ENCODE measurements at regions not wholly inside any gene's neighbourhood (a gene's known extent, or its start where the extent isn't known, plus 50 kb on each side); places are given as distances from the start of the nearest gene placed in this dataset.

DNA sequence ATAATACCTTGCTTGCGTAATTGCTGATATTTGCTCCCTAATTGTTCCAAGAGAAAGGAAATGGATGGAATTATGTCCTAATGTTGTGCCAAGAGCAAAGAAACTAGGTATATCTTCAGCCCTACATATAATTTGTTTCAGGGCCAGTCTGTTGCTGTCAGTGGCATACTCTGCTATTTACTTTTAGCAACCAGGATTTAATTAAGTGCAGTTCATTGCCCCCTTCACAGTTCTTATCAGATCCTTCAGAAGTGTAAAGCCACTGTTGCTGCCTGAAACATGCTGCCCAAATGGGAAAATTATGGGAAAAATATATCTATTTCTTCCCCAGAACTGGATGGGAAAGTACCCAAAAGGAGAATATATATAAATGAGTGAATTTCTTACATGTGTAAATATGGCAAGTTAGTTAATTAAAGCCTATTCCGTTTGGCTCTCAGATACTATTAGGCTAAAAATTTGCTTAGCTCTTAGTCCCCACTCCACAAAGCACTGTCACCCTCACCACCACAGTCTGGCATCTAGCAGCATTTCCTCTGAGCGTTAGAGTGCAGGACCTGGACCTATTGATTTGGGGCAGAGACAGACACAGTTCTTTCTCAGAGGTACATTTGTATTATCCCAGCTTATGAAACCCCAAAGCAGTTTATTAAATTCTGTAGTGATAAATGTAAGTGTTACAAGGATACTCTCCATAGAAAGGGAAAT lies 72.8 kb upstream of the DTNA start:
- no peak for DNase-seq (ENCODE audit: low read depth in 2 of 2)

DNA sequence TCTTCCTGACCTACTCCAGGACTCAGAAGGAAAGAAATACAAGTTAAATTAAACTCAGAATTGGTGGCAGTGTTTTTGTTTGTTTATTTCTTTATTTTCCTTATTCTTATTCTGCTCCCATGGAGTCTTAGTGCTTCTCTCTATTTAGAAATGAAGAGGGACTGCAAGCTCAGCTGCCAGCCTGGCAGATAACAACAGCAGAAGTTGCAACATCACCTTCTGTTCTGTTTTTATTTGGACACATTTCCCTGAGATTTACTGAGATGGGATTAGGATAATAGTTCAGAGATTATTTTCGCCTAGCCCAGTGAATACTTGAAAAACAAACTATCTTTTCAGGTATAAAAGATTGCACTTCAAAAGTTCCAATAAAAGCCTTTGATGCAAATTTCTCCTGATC lies 70.4 kb upstream of the DTNA start:
- no peak for DNase-seq (ENCODE audit: low read depth in 2 of 2)

DNA sequence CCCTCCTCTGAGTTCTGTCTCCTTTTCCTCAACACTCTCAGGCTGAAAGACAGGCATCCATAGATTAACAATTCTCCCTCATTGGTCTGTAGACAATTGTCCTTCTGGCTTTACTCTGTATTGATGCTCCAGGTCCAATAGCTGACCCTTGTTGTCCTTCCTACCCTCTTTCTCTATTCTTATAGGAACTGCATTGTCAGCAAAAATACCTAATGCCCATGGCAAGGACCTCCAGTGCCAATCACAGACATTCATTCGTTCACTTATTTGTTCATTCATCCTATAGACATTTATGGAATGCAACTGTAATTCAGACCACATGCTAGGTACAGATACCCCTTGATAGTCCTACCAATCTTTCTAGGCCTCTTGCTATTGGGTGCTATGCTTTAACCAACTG lies 69.8 kb upstream of the DTNA start:
- DNase-seq (ENCODE audit: low read depth in 2 of 2), result no peak

DNA sequence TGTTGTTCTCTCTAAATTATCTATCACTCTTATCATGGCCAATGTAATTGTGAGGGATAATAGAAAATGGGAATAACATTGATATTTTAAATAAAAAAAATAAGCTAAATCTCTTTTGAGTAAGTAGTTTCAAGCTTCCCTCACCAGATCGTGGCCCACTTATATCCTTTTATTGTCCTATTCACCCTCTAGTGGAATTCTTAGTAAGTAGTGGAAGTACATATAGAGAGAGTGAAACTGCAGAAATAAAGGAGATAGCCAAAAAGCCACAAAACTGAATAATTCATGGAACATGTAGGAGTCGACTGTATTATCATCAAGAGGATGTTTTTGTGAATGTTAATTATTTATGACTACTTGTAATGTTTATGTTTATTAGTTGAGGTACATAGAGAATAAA lies 66.1 kb upstream of the DTNA start:
- DNase-seq (ENCODE audit: low read depth in 2 of 2), result no peak

DNA sequence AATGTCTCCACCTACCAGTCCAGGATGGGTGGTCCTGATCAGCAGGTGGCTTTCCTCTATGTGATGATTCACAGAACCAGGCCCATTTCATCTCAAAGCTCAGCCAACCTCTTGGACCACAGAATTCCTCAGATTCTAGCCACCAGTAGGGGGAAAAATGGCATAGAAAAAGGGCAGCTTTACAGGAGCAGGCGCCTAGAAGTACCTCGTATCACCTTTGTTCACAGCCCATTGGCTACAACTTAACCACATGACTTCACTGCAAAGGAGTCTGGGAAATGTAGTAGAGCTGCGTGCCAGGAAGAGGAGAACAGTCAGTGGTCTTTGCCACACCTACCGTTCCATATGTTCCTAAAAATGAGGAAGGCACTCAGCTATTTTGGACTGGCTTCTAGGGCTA lies 62.8 kb upstream of the DTNA start:
- no peak for DNase-seq (ENCODE audit: low read depth in 2 of 2)

DNA sequence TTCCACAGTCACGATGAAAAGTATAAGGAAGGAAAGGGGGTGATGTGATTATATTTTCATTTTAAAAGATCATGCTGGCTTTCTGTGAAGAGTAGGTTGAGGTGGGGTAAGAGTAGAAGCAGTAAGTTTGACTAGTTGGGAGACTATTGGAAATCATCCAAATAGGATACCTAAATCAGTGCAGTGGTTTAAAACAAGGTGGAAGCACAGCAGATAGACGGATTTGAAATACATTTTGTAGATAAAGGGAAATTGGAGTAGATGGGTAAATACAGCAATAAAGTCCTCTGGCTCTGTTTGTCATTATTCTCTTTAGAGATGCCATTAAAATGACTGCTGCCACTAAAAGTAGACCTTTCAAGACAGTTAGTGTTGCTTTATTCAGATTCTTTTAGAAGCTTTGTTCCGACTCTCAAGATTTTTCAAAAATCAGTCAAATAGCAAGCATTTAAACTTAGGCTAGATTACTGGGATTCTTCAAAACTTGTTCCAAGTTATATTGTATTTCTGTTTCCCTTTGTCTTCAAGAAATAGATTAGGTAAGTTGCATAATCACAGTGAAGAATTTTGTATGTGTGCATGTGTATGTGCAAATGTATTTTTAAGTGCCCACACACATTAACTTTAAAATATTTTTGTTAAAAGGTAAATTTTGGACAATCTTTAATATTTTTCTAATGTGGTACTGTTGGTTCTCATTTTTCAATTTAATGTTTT lies 61.7 kb upstream of the DTNA start:
- no peak for DNase-seq (ENCODE audit: low read depth in 2 of 2)

DNA sequence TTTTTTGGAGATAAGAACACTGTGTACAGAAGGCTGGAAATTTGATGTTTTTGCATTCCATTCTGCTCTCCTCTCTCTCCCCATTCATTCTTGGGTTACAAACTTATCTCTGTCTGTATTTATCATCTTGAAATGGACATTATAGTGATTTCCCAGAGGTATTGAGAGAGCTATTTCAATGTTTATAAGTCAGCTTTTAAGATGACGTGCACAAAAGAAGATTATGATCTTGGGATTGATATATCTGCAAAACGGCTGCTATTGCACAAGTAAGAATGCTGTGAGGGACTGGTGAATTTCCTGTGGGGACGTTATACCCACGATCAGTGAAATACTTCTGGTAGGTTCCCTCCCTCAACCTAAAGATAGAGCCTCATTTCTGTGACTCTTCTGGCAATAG lies 61.0 kb upstream of the DTNA start:
- no peak for DNase-seq (ENCODE audit: low read depth in 2 of 2)

DNA sequence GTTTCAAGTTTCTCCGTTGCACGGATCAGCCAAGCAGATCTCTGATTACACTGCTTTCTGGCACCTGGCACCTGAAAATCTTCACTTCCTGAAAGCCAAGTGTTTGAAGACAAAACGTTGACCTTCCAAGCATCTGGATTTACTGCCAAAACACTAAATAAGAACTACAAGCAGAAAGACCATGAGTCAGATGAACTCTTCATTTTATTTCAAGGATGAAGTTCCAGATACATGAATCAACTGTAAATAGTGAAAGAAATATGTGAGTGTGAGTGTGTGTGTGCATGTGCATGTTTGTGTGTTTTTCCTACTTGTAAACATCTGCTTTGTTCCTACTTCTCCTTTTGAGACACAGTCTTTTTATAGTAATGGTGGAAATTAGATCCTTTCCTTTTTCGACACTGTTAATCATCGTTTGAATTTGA lies 60.0 kb upstream of the DTNA start:
- peak in 1 of 2 donors; percentile 13 for DNase-seq (ENCODE audit: low read depth in 2 of 2)

DNA sequence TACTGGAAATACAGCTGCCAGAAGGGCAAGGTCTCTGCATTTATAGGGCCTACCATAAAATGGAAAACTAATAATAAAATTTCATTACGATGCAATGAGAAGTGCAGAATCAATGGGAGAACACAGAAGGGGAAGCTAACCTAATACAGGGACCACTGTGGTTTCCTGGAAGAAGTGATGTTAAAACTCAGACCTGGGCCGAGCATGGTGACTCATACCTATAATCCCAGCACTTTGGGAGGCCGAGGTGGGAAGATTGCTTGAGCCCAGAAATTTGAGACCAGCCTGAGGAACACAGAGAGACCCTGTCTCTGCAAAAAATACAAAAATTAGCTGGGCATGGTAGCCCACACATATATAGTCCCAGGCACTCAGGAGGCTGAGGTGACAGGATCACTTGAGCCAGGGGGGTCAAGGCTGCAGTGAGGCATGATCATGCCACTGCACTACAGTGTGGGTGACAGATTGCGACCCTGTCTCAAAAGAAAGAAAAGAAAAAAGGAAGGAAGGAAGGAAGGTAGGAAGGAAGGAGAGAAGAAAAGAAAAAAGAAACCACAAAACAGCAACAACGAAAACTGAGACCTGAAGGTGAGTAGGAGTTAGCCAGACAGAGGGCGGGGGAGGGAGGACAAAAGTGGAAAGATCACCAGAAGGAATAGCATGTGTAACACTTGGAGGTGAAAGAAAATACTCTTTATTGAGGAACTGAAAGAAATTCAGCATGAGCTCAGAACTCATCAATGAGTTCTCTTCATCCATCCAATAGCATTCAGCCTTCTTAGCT lies 58.3 kb upstream of the DTNA start:
- DNase-seq (ENCODE audit: low read depth in 2 of 2), result no peak

DNA sequence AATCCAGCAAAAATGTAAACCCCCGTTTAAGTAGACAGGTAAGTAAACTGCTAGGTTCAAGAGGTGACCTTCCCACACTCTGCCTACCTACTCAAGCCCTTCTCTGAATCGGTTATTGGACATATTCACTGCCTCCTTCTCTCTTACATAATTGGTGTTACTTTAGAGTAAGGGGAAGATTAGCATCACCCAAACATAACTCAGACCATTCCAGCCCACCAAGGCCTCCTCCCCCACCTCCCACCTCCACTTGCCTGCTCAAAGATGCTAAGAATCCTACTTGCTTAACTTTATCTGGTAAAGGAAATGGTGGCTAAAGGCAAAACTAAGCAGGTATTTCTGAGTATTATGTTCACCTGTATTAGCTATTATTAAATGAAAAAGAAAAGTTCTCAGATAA lies 55.0 kb upstream of the DTNA start:
- no peak for DNase-seq (ENCODE audit: low read depth in 2 of 2)

DNA sequence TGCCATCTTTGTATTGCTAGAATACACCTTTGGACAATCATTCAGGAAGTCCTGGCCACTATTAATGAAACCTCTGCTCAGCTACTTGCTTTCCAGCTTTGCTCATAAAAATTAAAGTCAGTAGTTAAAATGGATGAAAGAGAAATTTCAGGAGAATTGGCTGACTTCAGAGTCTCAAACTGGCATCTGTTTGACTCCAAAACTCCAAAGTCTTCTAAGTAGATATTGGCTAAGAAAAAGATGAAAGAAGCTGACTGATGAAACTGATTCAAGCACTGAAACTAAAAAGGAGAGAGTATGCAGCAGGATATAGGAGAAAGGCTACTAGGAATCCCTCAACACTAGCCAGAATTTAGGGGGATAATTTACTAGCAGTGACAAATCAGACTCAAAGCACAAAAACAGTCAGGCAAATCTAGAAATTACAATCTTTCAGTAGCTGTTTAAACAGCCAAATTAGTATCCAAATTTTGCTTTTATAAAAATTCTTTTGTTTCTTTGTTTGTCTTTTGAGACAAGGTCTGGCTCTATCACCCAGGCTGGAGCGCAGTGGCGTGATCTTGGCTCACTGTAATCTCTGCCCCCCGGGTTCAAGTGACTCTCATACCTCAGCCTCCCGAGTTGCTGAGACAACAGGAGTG lies 52.1 kb upstream of the DTNA start:
- DNase-seq (ENCODE audit: low read depth in 2 of 2), result no peak

DNA sequence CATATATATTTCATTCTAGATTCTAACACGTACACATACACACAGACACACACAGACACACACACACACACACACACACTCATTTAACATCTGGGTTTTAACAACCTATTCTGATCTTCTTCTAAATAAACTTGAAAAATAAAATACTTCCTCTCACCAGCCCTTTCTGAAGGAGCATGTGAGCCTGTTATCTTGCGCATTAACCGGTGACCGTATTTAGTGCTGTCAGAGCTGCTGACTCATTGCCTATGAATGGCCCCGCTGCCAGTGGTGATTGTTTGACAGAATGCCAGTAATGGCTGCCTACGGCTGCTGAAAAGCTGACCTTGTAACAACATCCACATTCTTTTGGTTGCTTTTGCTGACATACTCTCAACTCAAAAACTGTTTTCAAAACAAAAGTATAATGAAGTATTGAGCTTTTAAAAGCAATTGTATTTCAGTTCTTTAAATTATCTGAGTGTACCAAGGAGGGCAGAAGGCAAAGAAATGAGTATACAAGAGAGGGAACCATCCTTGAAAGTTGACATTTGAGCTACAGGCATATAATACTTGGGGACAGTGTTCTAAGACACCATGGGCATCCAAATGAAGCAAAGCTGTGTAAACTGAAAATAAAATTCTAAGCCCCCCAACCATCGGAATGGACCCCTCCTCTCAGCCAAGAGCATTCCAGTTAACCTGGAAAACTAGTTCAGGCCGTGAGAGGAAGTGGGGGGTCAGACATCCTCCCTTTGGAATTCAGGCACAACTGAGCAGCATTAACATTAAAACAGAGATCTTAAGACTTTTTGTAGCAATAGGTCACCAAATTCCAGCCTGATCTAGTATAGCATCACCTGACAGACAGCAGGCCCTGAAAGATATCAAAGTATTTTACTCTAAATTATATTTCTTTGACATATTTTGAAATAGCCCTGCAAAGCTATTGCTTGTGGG lies 50.2 kb upstream of the DTNA start:
- DNase-seq (ENCODE audit: low read depth in 2 of 2), result peak; percentile 96

Data from lung microvascular endothelial cell (primary cell).